OCI-LY7 (cell line): ENCODE measurements at regions not wholly inside any gene's neighbourhood (a gene's known extent, or its start where the extent isn't known, plus 50 kb on each side); places are given as distances from the start of the nearest gene placed in this dataset.

ENCODE experiments used
- BruUV-seq: library from RNA; stranded (reverse); fragments of 400-500 nt; replicated peaks from 2 replicates; lab custom pipeline; 2021; lab: Mats Ljungman, UMichigan
- CTCF ChIA-PET: fragments of 300-600 bp; sonication (Branson Sonifier 250); formaldehyde crosslinking; loops from one replicate; lab custom pipeline; 2022; ENCODE audit warnings: antibody characterized with exemption; ENCODE audit not compliant: unreplicated experiment; lab: Charles Lee
- POLR2A ChIA-PET: fragments of 300-600 bp; sonication (Branson Sonifier 250); formaldehyde crosslinking; loops from one replicate; lab custom pipeline; 2022; ENCODE audit warnings: antibody characterized with exemption; lab: Charles Lee
- DNase-seq: peaks from one replicate; pipeline ENCODE4 v3.0.0-alpha.2; 2015; ENCODE audit warnings: low spot score
- H2AFZ ChIP-seq: fragments of 200-600 bp; sonication (generic), shearing (Covaris generic); 2 replicates; pipeline ENCODE4 v1.6.1; 2014; ENCODE audit warnings: mild to moderate bottlenecking, antibody characterized with exemption, low read length, moderate library complexity
- H3K27ac ChIP-seq: fragments of 200-600 bp; sonication (generic); 2 replicates; pipeline ENCODE4 v1.5.1; 2014; ENCODE audit warnings: mixed run types, low read depth, mild to moderate bottlenecking, moderate library complexity, low read length, inconsistent platforms; ENCODE audit not compliant: poor library complexity, severe bottlenecking
- H3K36me3 ChIP-seq: fragments of 200-600 bp; sonication (generic); 2 replicates; pipeline ENCODE4 v1.6.1; 2014; ENCODE audit warnings: mild to moderate bottlenecking, antibody characterized with exemption, low read length, moderate library complexity, mixed read lengths; ENCODE audit not compliant: insufficient read depth
- H3K4me1 ChIP-seq: fragments of 200-600 bp; sonication (generic); 2 replicates; pipeline ENCODE4 v1.5.1; 2014; ENCODE audit warnings: mild to moderate bottlenecking, low read length; ENCODE audit not compliant: insufficient read depth, poor library complexity, severe bottlenecking
- H3K4me2 ChIP-seq: fragments of 200-600 bp; sonication (generic); 2 replicates; pipeline ENCODE4 v1.6.1; 2014; ENCODE audit warnings: mild to moderate bottlenecking, low read length
- H3K4me3 ChIP-seq: fragments of 200-600 bp; sonication (generic); 2 replicates; pipeline ENCODE4 v1.5.1; 2014; ENCODE audit warnings: mild to moderate bottlenecking, low read depth, low read length; ENCODE audit not compliant: poor library complexity, severe bottlenecking
- H3K79me2 ChIP-seq: fragments of 200-600 bp; sonication (generic); 2 replicates; pipeline ENCODE4 v1.6.1; 2016; ENCODE audit warnings: low read depth, mild to moderate bottlenecking, low read length, moderate library complexity, mixed read lengths; ENCODE audit not compliant: insufficient read depth
- H3K9me2 ChIP-seq: fragments of 200-600 bp; sonication (generic); 2 replicates; pipeline ENCODE4 v1.6.1; 2016; ENCODE audit warnings: mild to moderate bottlenecking, low read length, mixed read lengths; ENCODE audit not compliant: insufficient read depth
- H3K9me3 ChIP-seq: fragments of 200-600 bp; sonication (generic); 2 replicates; pipeline ENCODE4 v1.6.1; 2014; ENCODE audit warnings: mild to moderate bottlenecking, mixed run types, low read length, mixed read lengths
- H4K20me1 ChIP-seq: fragments of 200-600 bp; sonication (generic); 2 replicates; pipeline ENCODE4 v1.6.1; 2014; ENCODE audit warnings: mild to moderate bottlenecking, antibody characterized with exemption, low read length, moderate library complexity, mixed read lengths; ENCODE audit not compliant: insufficient read depth
- CTCF ChIP-seq: fragments of 200-600 bp; sonication (generic); conservative IDR thresholded peaks from 2 replicates; pipeline ENCODE4 v1.5.1; 2014; ENCODE audit warnings: mild to moderate bottlenecking, antibody characterized with exemption, low read length, moderate library complexity, mixed read lengths
- EZH2phosphoT487 ChIP-seq: fragments of 200-600 bp; sonication (generic); IDR thresholded peaks from 2 replicates; pipeline ENCODE4 v1.6.1; 2018; ENCODE audit warnings: low read depth, borderline replicate concordance, mild to moderate bottlenecking, mixed run types, antibody characterized with exemption, low read length, moderate library complexity, mixed read lengths
- intact Hi-C: fragments of 100-400 bp; cut with micrococcal nuclease; formaldehyde crosslinking; loops from one replicate; pipeline ENCODE4 v1.10.0; 2022; ENCODE audit not compliant: unreplicated experiment

GRCh38 chr2:64750817-64751285, 97.1 kb upstream of the SERTAD2 start:
- POLR2A ChIA-PET = interaction anchor here (0.6 to 11.8 kb wide), 22 partner anchors 9 to 1834 kb away, joined by 3 to 324 read pairs (median 5); partner anchors contain the start of gene SERTAD2
- DNase-seq = peak; percentile 99
- peak overlapping the region; percentile 50; the same call in 1 of the 2 replicates for H2AFZ ChIP-seq
- H3K9me3 ChIP-seq = peaks cover 6% of the 10 kb centered on the region; the same call in 1 of the 2 replicates
- H3K36me3 ChIP-seq = no peaks in the 10 kb centered on the region
- CTCF ChIA-PET = interaction anchor here (0.6 to 1.6 kb wide), 8 partner anchors 9 to 140 kb away, joined by 3 to 8 read pairs (median 4); partner anchors contain the start of gene SERTAD2
- no peak for TF ChIP-seq EZH2phosphoT487
- 0 out of 2 replicates have a peak, but pooled peaks have one; percentile 14 for TF ChIP-seq CTCF
- H3K4me3 ChIP-seq = peak overlapping the region; percentile 85
- no TSS peak for BruUV-seq
- peaks cover 44% of the 10 kb centered on the region for H3K4me1 ChIP-seq
- intact Hi-C loops = loop anchor here (1.0 to 10.0 kb wide), 9 partner anchors 16 to 609 kb away; partner anchors contain the start of genes AFTPH, PELI1 and SERTAD2
- H4K20me1 ChIP-seq = no peaks in the 10 kb centered on the region
- peak overlapping the region; percentile 92 for H3K27ac ChIP-seq
- H3K9me2 ChIP-seq = no peaks in the 10 kb centered on the region
- peak overlapping the region; percentile 97 for H3K4me2 ChIP-seq
- peaks cover 43% of the 10 kb centered on the region for H3K79me2 ChIP-seq

GRCh38 chr2:64751286-64752260, 97.9 kb upstream of the SERTAD2 start:
- intact Hi-C loops = loop anchor here (1.0 to 10.0 kb wide), 8 partner anchors 16 to 609 kb away; partner anchors contain the start of genes AFTPH, PELI1 and SERTAD2
- H3K4me3 ChIP-seq = peak overlapping the region; percentile 85
- peak overlapping the region; percentile 92 for H3K27ac ChIP-seq
- ChIA-PET CTCF (interaction anchor here (0.6 to 1.6 kb wide), 7 partner anchors 10 to 114 kb away, joined by 3 to 8 read pairs (median 4); partner anchors contain the start of gene SERTAD2), POLR2A (interaction anchor here (0.6 to 11.8 kb wide), 21 partner anchors 9 to 1835 kb away, joined by 3 to 324 read pairs (median 5); partner anchors contain the start of gene SERTAD2)
- no peaks in the 10 kb centered on the region for H3K9me2 ChIP-seq
- DNase-seq = peak; percentile 30
- no TSS peak for BruUV-seq
- peak overlapping the region; percentile 87 for H3K4me2 ChIP-seq
- no peaks in the 10 kb centered on the region for H3K36me3 ChIP-seq
- peaks cover 12% of the 10 kb centered on the region; the same call in 1 of the 2 replicates for H3K9me3 ChIP-seq
- TF ChIP-seq EZH2phosphoT487 = no peak
- TF ChIP-seq CTCF = no peak
- no peaks in the 10 kb centered on the region for H4K20me1 ChIP-seq
- H3K79me2 ChIP-seq = peaks cover 36% of the 10 kb centered on the region
- peaks cover 37% of the 10 kb centered on the region for H3K4me1 ChIP-seq
- H2AFZ ChIP-seq = peak overlapping the region; percentile 72
